ENCODE measurements at regions not wholly inside any gene's neighbourhood (a gene's known extent, or its start where the extent isn't known, plus 50 kb on each side); places are given as distances from the start of the nearest gene placed in this dataset.

DNA sequence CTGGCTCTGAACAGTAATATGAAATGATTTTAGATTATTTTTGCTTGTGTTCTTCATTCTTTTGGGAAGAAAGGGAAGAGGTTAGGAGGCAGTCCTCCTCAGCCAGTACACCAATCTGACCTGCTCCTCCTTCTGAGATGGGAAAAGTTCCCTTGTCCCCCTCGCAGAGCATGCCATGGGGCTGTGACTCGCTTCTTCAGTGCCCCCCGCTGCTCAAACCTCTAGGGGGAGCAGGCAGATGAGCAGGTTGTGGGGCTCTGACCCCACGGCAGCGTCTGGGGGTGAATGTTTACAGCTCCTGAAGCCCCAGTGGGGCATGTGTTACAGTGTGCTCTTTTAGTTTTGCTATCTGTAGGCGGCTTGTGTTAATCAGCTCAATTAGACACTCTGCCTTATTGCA lies 50.9 kb upstream of the KLF9 start:
- TF ChIP-seq POLR2A (IDR thresholded peaks at IDR 0.05; ENCODE audit: borderline replicate concordance, extremely low read depth, insufficient read depth, insufficient read length): no peak
- no peak for TF ChIP-seq CTCF (IDR thresholded peaks at IDR 0.05 in 2 of 3, conservative IDR thresholded peaks at IDR 0.05 in 1 of 3; ENCODE audit: borderline replicate concordance in 1 of 3, insufficient read depth in 1 of 3, low read depth in 2 of 3, low read length in 2 of 3)
- no peak for TF ChIP-seq FOSL1 (IDR thresholded peaks at IDR 0.05; ENCODE audit: low read depth)
- TF ChIP-seq CEBPB (IDR thresholded peaks at IDR 0.05; ENCODE audit: low read depth): no peak
- no peak for TF ChIP-seq ZNF274 (IDR thresholded peaks at IDR 0.05; ENCODE audit: low read depth, low read length)
- TF ChIP-seq POLR2AphosphoS5 (IDR thresholded peaks at IDR 0.05; ENCODE audit: low read depth, low read length): no peak
- TF ChIP-seq YY1 (IDR thresholded peaks at IDR 0.05; ENCODE audit: extremely low read depth, insufficient replicate concordance, low read depth, low read length): no peak
- no peak for TF ChIP-seq MAX (IDR thresholded peaks at IDR 0.05)
- no peak for TF ChIP-seq EZH2 (IDR thresholded peaks at IDR 0.05)
- TF ChIP-seq, protein P1, sequence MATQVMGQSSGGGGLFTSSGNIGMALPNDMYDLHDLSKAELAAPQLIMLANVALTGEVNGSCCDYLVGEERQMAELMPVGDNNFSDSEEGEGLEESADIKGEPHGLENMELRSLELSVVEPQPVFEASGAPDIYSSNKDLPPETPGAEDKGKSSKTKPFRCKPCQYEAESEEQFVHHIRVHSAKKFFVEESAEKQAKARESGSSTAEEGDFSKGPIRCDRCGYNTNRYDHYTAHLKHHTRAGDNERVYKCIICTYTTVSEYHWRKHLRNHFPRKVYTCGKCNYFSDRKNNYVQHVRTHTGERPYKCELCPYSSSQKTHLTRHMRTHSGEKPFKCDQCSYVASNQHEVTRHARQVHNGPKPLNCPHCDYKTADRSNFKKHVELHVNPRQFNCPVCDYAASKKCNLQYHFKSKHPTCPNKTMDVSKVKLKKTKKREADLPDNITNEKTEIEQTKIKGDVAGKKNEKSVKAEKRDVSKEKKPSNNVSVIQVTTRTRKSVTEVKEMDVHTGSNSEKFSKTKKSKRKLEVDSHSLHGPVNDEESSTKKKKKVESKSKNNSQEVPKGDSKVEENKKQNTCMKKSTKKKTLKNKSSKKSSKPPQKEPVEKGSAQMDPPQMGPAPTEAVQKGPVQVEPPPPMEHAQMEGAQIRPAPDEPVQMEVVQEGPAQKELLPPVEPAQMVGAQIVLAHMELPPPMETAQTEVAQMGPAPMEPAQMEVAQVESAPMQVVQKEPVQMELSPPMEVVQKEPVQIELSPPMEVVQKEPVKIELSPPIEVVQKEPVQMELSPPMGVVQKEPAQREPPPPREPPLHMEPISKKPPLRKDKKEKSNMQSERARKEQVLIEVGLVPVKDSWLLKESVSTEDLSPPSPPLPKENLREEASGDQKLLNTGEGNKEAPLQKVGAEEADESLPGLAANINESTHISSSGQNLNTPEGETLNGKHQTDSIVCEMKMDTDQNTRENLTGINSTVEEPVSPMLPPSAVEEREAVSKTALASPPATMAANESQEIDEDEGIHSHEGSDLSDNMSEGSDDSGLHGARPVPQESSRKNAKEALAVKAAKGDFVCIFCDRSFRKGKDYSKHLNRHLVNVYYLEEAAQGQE (IDR thresholded peaks at IDR 0.05; ENCODE audit: low read depth): no peak
